AG04449 (cell line): ENCODE measurements at regions not wholly inside any gene's neighbourhood (a gene's known extent, or its start where the extent isn't known, plus 50 kb on each side); places are given as distances from the start of the nearest gene placed in this dataset.

Source experiments
- CTCF ChIA-PET: fragments of 350-600 bp; formaldehyde crosslinking; extraction: SDS; loops from one replicate; lab custom pipeline; 2021; ENCODE audit warnings: antibody characterized with exemption; lab: Yijun Ruan, JAX
- POLR2A ChIA-PET: fragments of 400-600, 350-600 bp; formaldehyde crosslinking; extraction: SDS; loops from one replicate; lab custom pipeline; 2020; ENCODE audit warnings: antibody characterized with exemption, inconsistent platforms; lab: Yijun Ruan, JAX
- DNase-seq: peaks from one replicate; pipeline ENCODE4 v3.0.0-alpha.2; 2010; ENCODE audit warnings: low read depth, low spot score
- H3K4me3 ChIP-seq: 2 replicates; pipeline ENCODE4 v1.5.1; 2011; ENCODE audit warnings: low read depth, mild to moderate bottlenecking, control low read depth, low read length
- CTCF ChIP-seq: IDR thresholded peaks from one replicate; pipeline ENCODE4 v1.5.1; 2011; ENCODE audit warnings: mild to moderate bottlenecking, moderate library complexity, low read length, control low read depth, inconsistent platforms; ENCODE audit not compliant: insufficient read depth; ENCODE audit errors: missing control alignments

- TF ChIP-seq CTCF: no peak
- CTCF ChIA-PET: interaction anchor here (1.2 kb wide), 1 partner anchor 408 kb away, joined by 3 read pairs; no protein-coding TSS in a partner anchor
- no peak overlapping the region for H3K4me3 ChIP-seq
- POLR2A ChIA-PET: no interaction called here
- DNase-seq: no peak
Observed at GRCh38 chr20:54272901-54273488, 65.1 kb downstream of the PFDN4 start.

GRCh38 chr20:54275359-54276111 lies 67.6 kb downstream of the PFDN4 start:
- no peak for DNase-seq
- ChIA-PET POLR2A (interaction anchor here (0.7 kb wide), 1 partner anchor 112 kb away, joined by 3 read pairs; no protein-coding TSS in a partner anchor), CTCF (no interaction called here)
- no peak for TF ChIP-seq CTCF
- H3K4me3 ChIP-seq: no peak overlapping the region

- no peak for TF ChIP-seq CTCF
- CTCF ChIA-PET: no interaction called here
- DNase-seq: no peak
- H3K4me3 ChIP-seq: no peak overlapping the region
- POLR2A ChIA-PET: no interaction called here
Observed at GRCh38 chr20:54276577-54277169, 68.8 kb downstream of the PFDN4 start.

GRCh38 chr20:54278262-54278661 lies 70.4 kb downstream of the PFDN4 start:
- no peak for DNase-seq
- TF ChIP-seq CTCF: no peak
- no peak overlapping the region for H3K4me3 ChIP-seq
- POLR2A ChIA-PET: no interaction called here
- CTCF ChIA-PET: no interaction called here

GRCh38 chr20:54282625-54283024 lies 74.7 kb downstream of the PFDN4 start:
- no peak for DNase-seq
- CTCF ChIA-PET: no interaction called here
- no peak overlapping the region for H3K4me3 ChIP-seq
- POLR2A ChIA-PET: no interaction called here
- no peak for TF ChIP-seq CTCF

- ChIA-PET CTCF (no interaction called here), POLR2A (no interaction called here)
- TF ChIP-seq CTCF: no peak
- no peak for DNase-seq
- H3K4me3 ChIP-seq: no peak overlapping the region
Observed at GRCh38 chr20:54283253-54283652, 75.4 kb downstream of the PFDN4 start.
